ENCODE measurements at regions not wholly inside any gene's neighbourhood (a gene's known extent, or its start where the extent isn't known, plus 50 kb on each side); places are given as distances from the start of the nearest gene placed in this dataset.

GRCh38 chr10:78688901-78689583, 379.7 kb upstream of the ZMIZ1 start:
- H3K4me3 Mint-ChIP-seq (ENCODE audit: unreplicated experiment), result peak overlapping the region; percentile 10
- peak overlapping the region; percentile 81 for H3K27ac Mint-ChIP-seq (ENCODE audit: unreplicated experiment)

GRCh38 chr10:78689584-78689935, 379.2 kb upstream of the ZMIZ1 start:
- no peak overlapping the region for H3K27ac Mint-ChIP-seq (ENCODE audit: unreplicated experiment)
- no peaks in the 10 kb centered on the region for H3K36me3 Mint-ChIP-seq (ENCODE audit: unreplicated experiment)
- H3K4me3 Mint-ChIP-seq (ENCODE audit: unreplicated experiment), result no peak overlapping the region
- peaks cover 4% of the 10 kb centered on the region for H3K9me3 Mint-ChIP-seq (ENCODE audit: unreplicated experiment)
- TF ChIP-seq CTCF (IDR thresholded peaks at IDR 0.05; ENCODE audit: partially characterized antibody, unreplicated experiment), result no peak
- H3K27me3 Mint-ChIP-seq (ENCODE audit: unreplicated experiment), result peaks cover 7% of the 10 kb centered on the region
- no peak for DNase-seq
- peaks cover 20% of the 10 kb centered on the region for H3K4me1 Mint-ChIP-seq (ENCODE audit: low read depth, unreplicated experiment)

More at GRCh38 chr10:78688901-78689583, 379.7 kb upstream of the ZMIZ1 start:
- Mint-ChIP-seq H3K4me1 (ENCODE audit: low read depth, unreplicated experiment) (peaks cover 21% of the 10 kb centered on the region), H3K36me3 (ENCODE audit: unreplicated experiment) (no peaks in the 10 kb centered on the region), H3K9me3 (ENCODE audit: unreplicated experiment) (peaks cover 6% of the 10 kb centered on the region), H3K27me3 (ENCODE audit: unreplicated experiment) (peaks cover 7% of the 10 kb centered on the region)
- no peak for TF ChIP-seq CTCF (IDR thresholded peaks at IDR 0.05; ENCODE audit: partially characterized antibody, unreplicated experiment)
- peak; percentile 32 for DNase-seq

- DNase-seq, result no peak
- H3K9me3 Mint-ChIP-seq (ENCODE audit: unreplicated experiment), result peaks cover 4% of the 10 kb centered on the region
- no peak for TF ChIP-seq CTCF (IDR thresholded peaks at IDR 0.05; ENCODE audit: partially characterized antibody, unreplicated experiment)
- H3K4me1 Mint-ChIP-seq (ENCODE audit: low read depth, unreplicated experiment), result peaks cover 18% of the 10 kb centered on the region
- no peak overlapping the region for H3K4me3 Mint-ChIP-seq (ENCODE audit: unreplicated experiment)
- H3K36me3 Mint-ChIP-seq (ENCODE audit: unreplicated experiment), result no peaks in the 10 kb centered on the region
- H3K27ac Mint-ChIP-seq (ENCODE audit: unreplicated experiment), result no peak overlapping the region
- peaks cover 7% of the 10 kb centered on the region for H3K27me3 Mint-ChIP-seq (ENCODE audit: unreplicated experiment)
These were observed 378.2 kb upstream of the ZMIZ1 start for GRCh38 chr10:78690354-78691111.

- Mint-ChIP-seq H3K27ac (ENCODE audit: unreplicated experiment) (no peak overlapping the region), H3K27me3 (ENCODE audit: unreplicated experiment) (peaks cover 7% of the 10 kb centered on the region), H3K4me1 (ENCODE audit: low read depth, unreplicated experiment) (peaks cover 18% of the 10 kb centered on the region), H3K36me3 (ENCODE audit: unreplicated experiment) (no peaks in the 10 kb centered on the region), H3K9me3 (ENCODE audit: unreplicated experiment) (peaks cover 4% of the 10 kb centered on the region), H3K4me3 (ENCODE audit: unreplicated experiment) (no peak overlapping the region)
- DNase-seq, result no peak
- TF ChIP-seq CTCF (IDR thresholded peaks at IDR 0.05; ENCODE audit: partially characterized antibody, unreplicated experiment), result no peak
These were observed 377.3 kb upstream of the ZMIZ1 start for GRCh38 chr10:78691301-78692030.
